Endothelial cell of umbilical vein (primary cell): ENCODE measurements at regions not wholly inside any gene's neighbourhood (a gene's known extent, or its start where the extent isn't known, plus 50 kb on each side); places are given as distances from the start of the nearest gene placed in this dataset.

Experiments
- CTCF ChIP-seq, 2 donors: IDR thresholded peaks; 1 replicate in 1 of 2; 2 replicates in 1 of 2; pipeline ENCODE4 v1.5.1; 2011; ENCODE audit warnings: low read length in 2 of 2, mild to moderate bottlenecking in 2 of 2, moderate library complexity in 2 of 2, control low read depth in 1 of 2, inconsistent platforms in 1 of 2, low read depth in 1 of 2; ENCODE audit not compliant: insufficient read depth in 1 of 2; ENCODE audit errors: extremely low read depth in 1 of 2
- EZH2 ChIP-seq: IDR thresholded peaks from 2 replicates; pipeline ENCODE4 v1.6.1; 2012; ENCODE audit warnings: borderline replicate concordance, low read depth, mild to moderate bottlenecking, moderate library complexity, low read length, inconsistent platforms; ENCODE audit not compliant: severe bottlenecking
- FOS ChIP-seq: IDR thresholded peaks from 2 replicates; pipeline ENCODE4 v1.6.1; 2011; ENCODE audit warnings: mild to moderate bottlenecking, low read length, moderate library complexity, borderline replicate concordance; ENCODE audit not compliant: insufficient read depth
- JUN ChIP-seq: IDR thresholded peaks from 2 replicates; pipeline ENCODE4 v1.6.1; 2011; ENCODE audit warnings: borderline replicate concordance, low read depth; ENCODE audit not compliant: insufficient read length, insufficient read depth
- POLR2A ChIP-seq: IDR thresholded peaks from 2 replicates; pipeline ENCODE4 v1.6.1; 2012; ENCODE audit warnings: low read depth, mild to moderate bottlenecking, control low read depth, low read length
- POLR2AphosphoS5 ChIP-seq: IDR thresholded peaks from 2 replicates; pipeline ENCODE4 v1.6.1; 2012; ENCODE audit warnings: low read depth, mild to moderate bottlenecking, control low read depth, low read length, moderate library complexity; ENCODE audit not compliant: insufficient read depth

DNA sequence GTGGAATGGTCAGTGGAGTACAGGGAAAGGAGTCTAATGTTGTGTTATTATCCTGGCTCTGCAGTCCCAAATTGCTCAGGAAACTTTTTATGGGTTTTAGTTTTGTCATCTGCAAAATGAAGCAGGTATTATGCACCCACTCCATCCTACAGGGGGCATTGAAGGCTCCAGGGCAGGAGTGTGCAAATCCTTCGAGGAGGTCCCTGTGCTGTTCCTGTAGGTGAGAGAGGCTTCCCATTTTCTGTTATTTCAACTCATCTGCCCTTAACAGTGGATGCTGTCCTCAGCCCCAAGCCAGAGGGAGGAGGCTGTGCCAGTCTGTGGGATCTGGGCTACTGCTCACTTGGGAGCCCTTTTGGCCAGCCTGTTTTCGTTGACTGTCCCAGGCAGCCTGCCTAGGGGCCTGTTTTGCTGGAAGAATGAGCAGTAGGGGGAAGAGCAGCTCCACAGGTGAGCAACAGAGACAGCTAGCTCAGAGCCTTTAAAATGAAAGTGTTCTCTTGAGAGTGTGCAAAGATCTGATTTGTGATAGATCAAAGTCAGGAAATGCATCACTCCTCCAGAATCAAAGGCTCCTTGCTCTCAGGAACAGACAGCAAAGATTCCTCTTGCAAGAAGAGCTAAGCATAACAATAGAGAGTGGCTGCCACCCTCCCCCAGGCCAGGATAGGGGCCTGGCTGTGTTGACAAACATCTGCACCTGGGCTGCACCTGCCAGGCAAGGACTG, 317.6 kb upstream of the PROX1 start:
- TF ChIP-seq CTCF (IDR thresholded peaks at IDR 0.05; ENCODE audit: extremely low read depth in 1 of 2, insufficient read depth in 1 of 2, low read depth in 1 of 2, low read length in 2 of 2) (no peak), POLR2A (no peak), POLR2AphosphoS5 (no peak), EZH2 (no peak), JUN (no peak), FOS (no peak)
